Endothelial cell of umbilical vein (primary cell): ENCODE measurements at regions not wholly inside any gene's neighbourhood (a gene's known extent, or its start where the extent isn't known, plus 50 kb on each side); places are given as distances from the start of the nearest gene placed in this dataset.

Experiments
- BruUV-seq: library from RNA; stranded (reverse); fragments of 400-500 nt; replicated peaks from 2 replicates; lab custom pipeline; 2021; lab: Mats Ljungman, UMichigan
- CTCF ChIA-PET: fragments of 300-600, 350-600 bp; sonication (Branson Sonifier 250); formaldehyde crosslinking; loops from one replicate; lab custom pipeline; 2021; ENCODE audit warnings: antibody characterized with exemption, inconsistent platforms; lab: Charles Lee
- POLR2A ChIA-PET: fragments of 300-600, 350-600 bp; sonication (Branson Sonifier 250); formaldehyde crosslinking; loops from one replicate; lab custom pipeline; 2021; ENCODE audit warnings: antibody characterized with exemption, inconsistent platforms; lab: Charles Lee
- DNase-seq: peaks from one replicate; pipeline ENCODE4 v3.0.0-alpha.2; 2011; ENCODE audit warnings: low read depth, low spot score
- FAIRE-seq: peaks from 2 replicates; lab custom pipeline; 2011; peaks lifted over from hg19 to GRCh38; lab: Jason Lieb, UNC
- H2AFZ ChIP-seq: 2 replicates; pipeline ENCODE4 v1.6.0; 2012; ENCODE audit warnings: low read depth, low read length, control low read depth, inconsistent platforms
- H3K27ac ChIP-seq: 2 replicates; pipeline ENCODE4 v1.5.1; 2011; ENCODE audit warnings: low read depth, mild to moderate bottlenecking, control low read depth, low read length, moderate library complexity; ENCODE audit not compliant: insufficient read depth
- H3K27me3 ChIP-seq, 2 experiments: 2 replicates each; pipeline versions ENCODE4 v1.6.0 to v1.6.1; 2011; ENCODE audit warnings: low read length in 2 of 2, mixed read lengths in 1 of 2; ENCODE audit not compliant: control insufficient read depth in 2 of 2, insufficient read depth in 2 of 2
- H3K36me3 ChIP-seq, 2 experiments: 2 replicates in 1 of 2; 3 replicates in 1 of 2; pipeline ENCODE4 v1.5.1; 2011; ENCODE audit warnings: low read length in 2 of 2, mild to moderate bottlenecking in 1 of 2, moderate library complexity in 1 of 2; ENCODE audit not compliant: control insufficient read depth in 2 of 2, insufficient read depth in 2 of 2; ENCODE audit errors: extremely low read depth in 1 of 2
- H3K4me1 ChIP-seq: 3 replicates; pipeline ENCODE4 v1.5.1; 2011; ENCODE audit warnings: mild to moderate bottlenecking, low read length; ENCODE audit not compliant: control insufficient read depth, insufficient read depth; ENCODE audit errors: extremely low read depth
- H3K4me2 ChIP-seq: 2 replicates; pipeline ENCODE4 v1.6.1; 2011; ENCODE audit warnings: low read length, control low read depth, mixed read lengths; ENCODE audit not compliant: insufficient read depth
- H3K4me3 ChIP-seq, 3 experiments: fragments of 200-600 bp in 1 of 3; sonication (generic), shearing (Covaris generic) in 1 of 3; replicated peaks in 1 of 3; 2 replicates each; pipeline ENCODE4 v1.5.1; 2011 to 2016; ENCODE audit warnings: control low read depth in 3 of 3, low read length in 3 of 3, mild to moderate bottlenecking in 2 of 3, inconsistent platforms in 1 of 3, low read depth in 1 of 3, moderate library complexity in 1 of 3; ENCODE audit not compliant: insufficient read depth in 1 of 3
- H3K79me2 ChIP-seq: 2 replicates; pipeline ENCODE4 v1.6.0; 2012; ENCODE audit warnings: low read length, inconsistent platforms; ENCODE audit not compliant: control insufficient read depth, insufficient read depth
- H3K9ac ChIP-seq: replicated peaks from 2 replicates; pipeline ENCODE3; 2011; ENCODE audit warnings: low read length, control low read depth; ENCODE audit not compliant: insufficient read depth; ENCODE audit errors: extremely low read depth
- H3K9me1 ChIP-seq: replicated peaks from 3 replicates; pipeline ENCODE4 v1.6.0; 2011; ENCODE audit warnings: mild to moderate bottlenecking, low read length; ENCODE audit not compliant: control insufficient read depth, insufficient read depth; ENCODE audit errors: extremely low read depth
- H3K9me3 ChIP-seq: replicated peaks from 2 replicates; pipeline ENCODE4 v1.5.1; 2012; ENCODE audit warnings: low read length, inconsistent platforms; ENCODE audit not compliant: control insufficient read depth, insufficient read depth
- H4K20me1 ChIP-seq: replicated peaks from 2 replicates; pipeline ENCODE3; 2011; ENCODE audit warnings: mild to moderate bottlenecking, low read length; ENCODE audit not compliant: control insufficient read depth, insufficient read depth; ENCODE audit errors: extremely low read depth
- EZH2 ChIP-seq: IDR thresholded peaks from 2 replicates; pipeline ENCODE4 v1.6.1; 2012; ENCODE audit warnings: borderline replicate concordance, low read depth, mild to moderate bottlenecking, moderate library complexity, low read length, inconsistent platforms; ENCODE audit not compliant: severe bottlenecking
- FOS ChIP-seq: IDR thresholded peaks from 2 replicates; pipeline ENCODE4 v1.6.1; 2011; ENCODE audit warnings: mild to moderate bottlenecking, low read length, moderate library complexity, borderline replicate concordance; ENCODE audit not compliant: insufficient read depth
- GATA2 ChIP-seq: IDR thresholded peaks from 2 replicates; pipeline ENCODE4 v1.7.0; 2011; ENCODE audit warnings: low read depth, mild to moderate bottlenecking, moderate library complexity, mixed read lengths, low read length; ENCODE audit not compliant: insufficient read length, insufficient read depth
- JUN ChIP-seq: IDR thresholded peaks from 2 replicates; pipeline ENCODE4 v1.6.1; 2011; ENCODE audit warnings: borderline replicate concordance, low read depth; ENCODE audit not compliant: insufficient read length, insufficient read depth
- MYC ChIP-seq: IDR thresholded peaks from one replicate; pipeline ENCODE4 v1.6.1; 2011; ENCODE audit warnings: mild to moderate bottlenecking, low read depth, low read length
- POLR2A ChIP-seq: IDR thresholded peaks from 2 replicates; pipeline ENCODE4 v1.6.1; 2012; ENCODE audit warnings: low read depth, mild to moderate bottlenecking, control low read depth, low read length
- POLR2AphosphoS5 ChIP-seq: IDR thresholded peaks from 2 replicates; pipeline ENCODE4 v1.6.1; 2012; ENCODE audit warnings: low read depth, mild to moderate bottlenecking, control low read depth, low read length, moderate library complexity; ENCODE audit not compliant: insufficient read depth
- dilution Hi-C: fragments of 300-500 bp; cut with MboI; formaldehyde crosslinking; loops from one replicate; pipeline ENCODE4 v1.15.0; 2019; ENCODE audit warnings: low sequenced_read_pairs; ENCODE audit not compliant: extremely low pct_ligation_motif_present
- intact Hi-C: fragments of 100-400 bp; cut with micrococcal nuclease; formaldehyde crosslinking; loops from one replicate; pipeline ENCODE4 v1.10.0; 2022
- TF ChIP-seq, protein P1 (sequence below): IDR thresholded peaks from 2 replicates; pipeline ENCODE4 v1.6.1; 2011; ENCODE audit not compliant: insufficient read depth, insufficient read length
- TF ChIP-seq, protein P2 (sequence below), 2 donors: IDR thresholded peaks; 1 replicate in 1 of 2; 2 replicates in 1 of 2; pipeline ENCODE4 v1.5.1; 2011; ENCODE audit warnings: low read length in 2 of 2, mild to moderate bottlenecking in 2 of 2, moderate library complexity in 2 of 2, control low read depth in 1 of 2, inconsistent platforms in 1 of 2, low read depth in 1 of 2; ENCODE audit not compliant: insufficient read depth in 1 of 2; ENCODE audit errors: extremely low read depth in 1 of 2

DNA sequence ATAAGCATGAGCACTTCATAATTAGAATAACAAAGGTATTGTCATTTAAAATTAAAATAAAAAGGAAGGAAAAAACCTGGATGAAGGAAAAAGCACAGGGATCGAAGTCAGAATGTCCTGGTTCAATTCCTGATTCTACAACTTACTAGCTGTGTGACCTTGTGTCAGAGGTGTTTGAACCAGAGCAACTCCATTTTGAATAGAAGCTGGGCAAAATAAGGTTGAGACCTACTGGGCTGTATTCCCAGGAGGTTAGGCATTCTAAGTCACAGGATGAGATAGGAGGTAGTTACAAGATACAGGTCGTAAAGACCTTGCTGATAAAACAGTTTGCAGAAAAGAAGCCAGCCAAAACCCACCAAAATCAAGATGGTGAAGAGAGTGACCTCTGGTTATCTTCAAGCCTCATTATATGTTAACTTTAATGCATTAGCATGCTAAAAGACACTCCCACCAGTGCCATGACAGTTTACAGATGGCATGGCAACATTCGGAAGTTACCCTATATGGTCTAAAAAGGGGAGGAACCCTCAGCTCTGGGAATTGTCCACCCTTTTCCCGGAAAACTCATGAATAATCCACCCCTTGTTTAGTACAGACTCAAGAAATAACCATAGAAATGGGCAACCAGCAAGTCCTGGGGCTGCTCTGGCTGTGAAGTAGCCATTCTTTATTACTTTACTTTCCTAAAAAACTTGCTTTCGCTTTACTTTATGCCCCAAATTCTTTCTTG lies 412.7 kb downstream of the PIK3R1 start:
- BruUV-seq: no TSS peak
- Histone ChIP-seq H3K4me1 (no peaks in the 10 kb centered on the region), H3K9me1 (no peaks in the 10 kb centered on the region), H3K4me2 (no peak overlapping the region), H3K79me2 (no peaks in the 10 kb centered on the region), H3K9me3 (no peaks in the 10 kb centered on the region), H3K4me3 (no peak overlapping the region), H4K20me1 (no peaks in the 10 kb centered on the region), H3K27ac (no peak overlapping the region), H3K36me3 (no peaks in the 10 kb centered on the region), H2AFZ (no peak overlapping the region), H3K9ac (no peak overlapping the region), H3K27me3 (no peaks in the 10 kb centered on the region)
- CTCF ChIA-PET: no interaction called here
- intact Hi-C loops (no loop called here), dilution Hi-C loops (no loop called here)
- DNase-seq (no peak), FAIRE-seq (no peak)
- POLR2A ChIA-PET: no interaction called here
- TF ChIP-seq, protein P1, sequence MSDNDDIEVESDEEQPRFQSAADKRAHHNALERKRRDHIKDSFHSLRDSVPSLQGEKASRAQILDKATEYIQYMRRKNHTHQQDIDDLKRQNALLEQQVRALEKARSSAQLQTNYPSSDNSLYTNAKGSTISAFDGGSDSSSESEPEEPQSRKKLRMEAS: no peak
- TF ChIP-seq GATA2: no peak
- TF ChIP-seq JUN: no peak
- no peak for TF ChIP-seq MYC
- TF ChIP-seq FOS: no peak
- TF ChIP-seq, protein P2, sequence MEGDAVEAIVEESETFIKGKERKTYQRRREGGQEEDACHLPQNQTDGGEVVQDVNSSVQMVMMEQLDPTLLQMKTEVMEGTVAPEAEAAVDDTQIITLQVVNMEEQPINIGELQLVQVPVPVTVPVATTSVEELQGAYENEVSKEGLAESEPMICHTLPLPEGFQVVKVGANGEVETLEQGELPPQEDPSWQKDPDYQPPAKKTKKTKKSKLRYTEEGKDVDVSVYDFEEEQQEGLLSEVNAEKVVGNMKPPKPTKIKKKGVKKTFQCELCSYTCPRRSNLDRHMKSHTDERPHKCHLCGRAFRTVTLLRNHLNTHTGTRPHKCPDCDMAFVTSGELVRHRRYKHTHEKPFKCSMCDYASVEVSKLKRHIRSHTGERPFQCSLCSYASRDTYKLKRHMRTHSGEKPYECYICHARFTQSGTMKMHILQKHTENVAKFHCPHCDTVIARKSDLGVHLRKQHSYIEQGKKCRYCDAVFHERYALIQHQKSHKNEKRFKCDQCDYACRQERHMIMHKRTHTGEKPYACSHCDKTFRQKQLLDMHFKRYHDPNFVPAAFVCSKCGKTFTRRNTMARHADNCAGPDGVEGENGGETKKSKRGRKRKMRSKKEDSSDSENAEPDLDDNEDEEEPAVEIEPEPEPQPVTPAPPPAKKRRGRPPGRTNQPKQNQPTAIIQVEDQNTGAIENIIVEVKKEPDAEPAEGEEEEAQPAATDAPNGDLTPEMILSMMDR (IDR thresholded peaks at IDR 0.05; ENCODE audit: extremely low read depth in 1 of 2, insufficient read depth in 1 of 2, low read depth in 1 of 2, low read length in 2 of 2): no peak
- TF ChIP-seq POLR2AphosphoS5: no peak
- TF ChIP-seq POLR2A: no peak
- no peak for TF ChIP-seq EZH2
